ENCODE measurements at regions not wholly inside any gene's neighbourhood (a gene's known extent, or its start where the extent isn't known, plus 50 kb on each side); places are given as distances from the start of the nearest gene placed in this dataset.

DNA sequence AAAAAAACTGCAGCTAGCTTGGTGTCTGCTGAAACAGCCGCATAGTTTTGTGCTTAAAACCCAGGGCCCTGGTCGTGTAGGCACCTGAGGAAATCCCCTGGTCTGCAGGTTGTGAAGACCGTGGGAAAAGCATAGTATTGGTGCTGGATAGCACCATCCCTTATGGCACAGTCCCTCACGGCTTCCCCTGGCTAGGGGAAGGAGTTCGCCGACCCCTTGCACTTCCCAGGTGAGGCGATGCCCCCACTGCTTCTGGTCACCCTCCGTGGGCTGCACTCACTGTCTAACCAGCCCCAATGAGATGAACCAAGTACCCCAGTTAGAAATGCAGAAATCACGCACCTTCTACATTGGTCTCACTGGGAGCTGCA lies 1105.1 kb downstream of the STPG2 start:
- no peak for ATAC-seq
- TF ChIP-seq, protein P1, sequence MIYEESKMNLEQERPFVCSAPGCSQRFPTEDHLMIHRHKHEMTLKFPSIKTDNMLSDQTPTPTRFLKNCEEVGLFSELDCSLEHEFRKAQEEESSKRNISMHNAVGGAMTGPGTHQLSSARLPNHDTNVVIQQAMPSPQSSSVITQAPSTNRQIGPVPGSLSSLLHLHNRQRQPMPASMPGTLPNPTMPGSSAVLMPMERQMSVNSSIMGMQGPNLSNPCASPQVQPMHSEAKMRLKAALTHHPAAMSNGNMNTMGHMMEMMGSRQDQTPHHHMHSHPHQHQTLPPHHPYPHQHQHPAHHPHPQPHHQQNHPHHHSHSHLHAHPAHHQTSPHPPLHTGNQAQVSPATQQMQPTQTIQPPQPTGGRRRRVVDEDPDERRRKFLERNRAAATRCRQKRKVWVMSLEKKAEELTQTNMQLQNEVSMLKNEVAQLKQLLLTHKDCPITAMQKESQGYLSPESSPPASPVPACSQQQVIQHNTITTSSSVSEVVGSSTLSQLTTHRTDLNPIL (CRISPR knock-in tag; IDR thresholded peaks at IDR 0.05; ENCODE audit: low read depth): no peak
- TF ChIP-seq, protein P2, sequence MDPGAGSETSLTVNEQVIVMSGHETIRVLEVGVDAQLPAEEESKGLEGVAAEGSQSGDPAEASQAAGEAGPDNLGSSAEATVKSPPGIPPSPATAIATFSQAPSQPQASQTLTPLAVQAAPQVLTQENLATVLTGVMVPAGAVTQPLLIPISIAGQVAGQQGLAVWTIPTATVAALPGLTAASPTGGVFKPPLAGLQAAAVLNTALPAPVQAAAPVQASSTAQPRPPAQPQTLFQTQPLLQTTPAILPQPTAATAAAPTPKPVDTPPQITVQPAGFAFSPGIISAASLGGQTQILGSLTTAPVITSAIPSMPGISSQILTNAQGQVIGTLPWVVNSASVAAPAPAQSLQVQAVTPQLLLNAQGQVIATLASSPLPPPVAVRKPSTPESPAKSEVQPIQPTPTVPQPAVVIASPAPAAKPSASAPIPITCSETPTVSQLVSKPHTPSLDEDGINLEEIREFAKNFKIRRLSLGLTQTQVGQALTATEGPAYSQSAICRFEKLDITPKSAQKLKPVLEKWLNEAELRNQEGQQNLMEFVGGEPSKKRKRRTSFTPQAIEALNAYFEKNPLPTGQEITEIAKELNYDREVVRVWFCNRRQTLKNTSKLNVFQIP (CRISPR knock-in tag; IDR thresholded peaks at IDR 0.05; ENCODE audit: borderline replicate concordance, low read depth): no peak
- TF ChIP-seq ZFP30 (CRISPR knock-in tag; IDR thresholded peaks at IDR 0.05) (no peak), PPARA (CRISPR knock-in tag; IDR thresholded peaks at IDR 0.05; ENCODE audit: borderline replicate concordance) (no peak), ZFP3 (CRISPR knock-in tag; IDR thresholded peaks at IDR 0.05) (no peak), SNAI2 (CRISPR knock-in tag; IDR thresholded peaks at IDR 0.05) (no peak), RARB (CRISPR knock-in tag; IDR thresholded peaks at IDR 0.05) (no peak), ZNF8 (CRISPR knock-in tag; IDR thresholded peaks at IDR 0.05) (no peak)

DNA sequence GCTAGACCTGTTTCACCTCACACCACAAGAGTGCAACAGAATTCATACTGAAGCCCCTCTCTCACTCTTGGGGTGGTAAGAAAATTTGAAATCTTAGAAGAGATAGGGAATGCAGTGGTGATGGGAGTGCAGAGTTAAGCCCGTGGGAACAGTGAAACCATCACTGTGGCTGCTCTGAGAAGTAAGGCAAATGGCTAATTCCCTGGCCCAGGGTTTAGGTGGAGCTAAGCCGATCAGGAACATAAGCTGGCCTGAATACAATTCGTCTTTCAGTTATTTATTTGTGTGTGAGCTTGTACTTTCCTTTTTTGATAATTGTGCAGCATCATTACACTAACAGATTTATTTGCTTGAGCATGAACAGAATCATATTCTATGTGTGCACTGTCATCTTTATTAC lies 1070.6 kb downstream of the STPG2 start:
- no peak for ATAC-seq
- TF ChIP-seq ZNF70 (CRISPR knock-in tag; IDR thresholded peaks at IDR 0.05) (no peak), GLIS3 (CRISPR knock-in tag; IDR thresholded peaks at IDR 0.05) (no peak), TOX (CRISPR knock-in tag; IDR thresholded peaks at IDR 0.05; ENCODE audit: borderline replicate concordance) (no peak), ZNF565 (CRISPR knock-in tag; conservative IDR thresholded peaks at IDR 0.05; ENCODE audit: low read depth) (no peak), ZC3H10 (CRISPR knock-in tag; IDR thresholded peaks at IDR 0.05) (no peak), ZNF8 (CRISPR knock-in tag; IDR thresholded peaks at IDR 0.05) (no peak), ZFP30 (CRISPR knock-in tag; IDR thresholded peaks at IDR 0.05) (no peak), TCF4 (CRISPR knock-in tag; IDR thresholded peaks at IDR 0.05; ENCODE audit: borderline replicate concordance) (no peak), ARNTL (CRISPR knock-in tag; IDR thresholded peaks at IDR 0.05; ENCODE audit: borderline replicate concordance, low read depth) (no peak), SNAI2 (CRISPR knock-in tag; IDR thresholded peaks at IDR 0.05) (no peak), ISL1 (CRISPR knock-in tag; IDR thresholded peaks at IDR 0.05) (no peak), PPARA (CRISPR knock-in tag; IDR thresholded peaks at IDR 0.05; ENCODE audit: borderline replicate concordance) (no peak), RARB (CRISPR knock-in tag; IDR thresholded peaks at IDR 0.05) (no peak)
- TF ChIP-seq, protein P3, sequence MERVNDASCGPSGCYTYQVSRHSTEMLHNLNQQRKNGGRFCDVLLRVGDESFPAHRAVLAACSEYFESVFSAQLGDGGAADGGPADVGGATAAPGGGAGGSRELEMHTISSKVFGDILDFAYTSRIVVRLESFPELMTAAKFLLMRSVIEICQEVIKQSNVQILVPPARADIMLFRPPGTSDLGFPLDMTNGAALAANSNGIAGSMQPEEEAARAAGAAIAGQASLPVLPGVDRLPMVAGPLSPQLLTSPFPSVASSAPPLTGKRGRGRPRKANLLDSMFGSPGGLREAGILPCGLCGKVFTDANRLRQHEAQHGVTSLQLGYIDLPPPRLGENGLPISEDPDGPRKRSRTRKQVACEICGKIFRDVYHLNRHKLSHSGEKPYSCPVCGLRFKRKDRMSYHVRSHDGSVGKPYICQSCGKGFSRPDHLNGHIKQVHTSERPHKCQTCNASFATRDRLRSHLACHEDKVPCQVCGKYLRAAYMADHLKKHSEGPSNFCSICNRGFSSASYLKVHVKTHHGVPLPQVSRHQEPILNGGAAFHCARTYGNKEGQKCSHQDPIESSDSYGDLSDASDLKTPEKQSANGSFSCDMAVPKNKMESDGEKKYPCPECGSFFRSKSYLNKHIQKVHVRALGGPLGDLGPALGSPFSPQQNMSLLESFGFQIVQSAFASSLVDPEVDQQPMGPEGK (CRISPR knock-in tag; IDR thresholded peaks at IDR 0.05; ENCODE audit: borderline replicate concordance): no peak
- TF ChIP-seq, protein P2 (CRISPR knock-in tag; IDR thresholded peaks at IDR 0.05; ENCODE audit: borderline replicate concordance, low read depth): no peak
- TF ChIP-seq, protein P1 (CRISPR knock-in tag; IDR thresholded peaks at IDR 0.05; ENCODE audit: low read depth): no peak
- TF ChIP-seq, protein P4, sequence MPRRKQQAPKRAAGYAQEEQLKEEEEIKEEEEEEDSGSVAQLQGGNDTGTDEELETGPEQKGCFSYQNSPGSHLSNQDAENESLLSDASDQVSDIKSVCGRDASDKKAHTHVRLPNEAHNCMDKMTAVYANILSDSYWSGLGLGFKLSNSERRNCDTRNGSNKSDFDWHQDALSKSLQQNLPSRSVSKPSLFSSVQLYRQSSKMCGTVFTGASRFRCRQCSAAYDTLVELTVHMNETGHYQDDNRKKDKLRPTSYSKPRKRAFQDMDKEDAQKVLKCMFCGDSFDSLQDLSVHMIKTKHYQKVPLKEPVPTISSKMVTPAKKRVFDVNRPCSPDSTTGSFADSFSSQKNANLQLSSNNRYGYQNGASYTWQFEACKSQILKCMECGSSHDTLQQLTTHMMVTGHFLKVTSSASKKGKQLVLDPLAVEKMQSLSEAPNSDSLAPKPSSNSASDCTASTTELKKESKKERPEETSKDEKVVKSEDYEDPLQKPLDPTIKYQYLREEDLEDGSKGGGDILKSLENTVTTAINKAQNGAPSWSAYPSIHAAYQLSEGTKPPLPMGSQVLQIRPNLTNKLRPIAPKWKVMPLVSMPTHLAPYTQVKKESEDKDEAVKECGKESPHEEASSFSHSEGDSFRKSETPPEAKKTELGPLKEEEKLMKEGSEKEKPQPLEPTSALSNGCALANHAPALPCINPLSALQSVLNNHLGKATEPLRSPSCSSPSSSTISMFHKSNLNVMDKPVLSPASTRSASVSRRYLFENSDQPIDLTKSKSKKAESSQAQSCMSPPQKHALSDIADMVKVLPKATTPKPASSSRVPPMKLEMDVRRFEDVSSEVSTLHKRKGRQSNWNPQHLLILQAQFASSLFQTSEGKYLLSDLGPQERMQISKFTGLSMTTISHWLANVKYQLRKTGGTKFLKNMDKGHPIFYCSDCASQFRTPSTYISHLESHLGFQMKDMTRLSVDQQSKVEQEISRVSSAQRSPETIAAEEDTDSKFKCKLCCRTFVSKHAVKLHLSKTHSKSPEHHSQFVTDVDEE (CRISPR knock-in tag; IDR thresholded peaks at IDR 0.05): no peak
- TF ChIP-seq, protein P5, sequence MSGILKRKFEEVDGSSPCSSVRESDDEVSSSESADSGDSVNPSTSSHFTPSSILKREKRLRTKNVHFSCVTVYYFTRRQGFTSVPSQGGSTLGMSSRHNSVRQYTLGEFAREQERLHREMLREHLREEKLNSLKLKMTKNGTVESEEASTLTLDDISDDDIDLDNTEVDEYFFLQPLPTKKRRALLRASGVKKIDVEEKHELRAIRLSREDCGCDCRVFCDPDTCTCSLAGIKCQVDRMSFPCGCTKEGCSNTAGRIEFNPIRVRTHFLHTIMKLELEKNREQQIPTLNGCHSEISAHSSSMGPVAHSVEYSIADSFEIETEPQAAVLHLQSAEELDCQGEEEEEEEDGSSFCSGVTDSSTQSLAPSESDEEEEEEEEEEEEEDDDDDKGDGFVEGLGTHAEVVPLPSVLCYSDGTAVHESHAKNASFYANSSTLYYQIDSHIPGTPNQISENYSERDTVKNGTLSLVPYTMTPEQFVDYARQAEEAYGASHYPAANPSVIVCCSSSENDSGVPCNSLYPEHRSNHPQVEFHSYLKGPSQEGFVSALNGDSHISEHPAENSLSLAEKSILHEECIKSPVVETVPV (CRISPR knock-in tag; IDR thresholded peaks at IDR 0.05): no peak
